NCI-H82 treated with DMSO at 0.1 percent for 48 hours (cell line): ENCODE measurements at regions not wholly inside any gene's neighbourhood (a gene's known extent, or its start where the extent isn't known, plus 50 kb on each side); places are given as distances from the start of the nearest gene placed in this dataset.
"Not testable (repeated sequence)": the region's sequence is repeated elsewhere in the genome, so short reads cannot be mapped to it uniquely, and the experiment has no call there.

Source experiments
- DNase-seq: peaks from one replicate; lab custom pipeline; 2025; ENCODE audit not compliant: unreplicated experiment; lab: John Stamatoyannopoulos, UW

GRCh38 chr3:89742546-89742945 is 635.1 kb downstream of the EPHA3 start:
- no peak for DNase-seq

GRCh38 chr3:89747541-89748278 is 640.3 kb downstream of the EPHA3 start:
- DNase-seq, result not testable (repeated sequence)

GRCh38 chr3:89762405-89762804 is 655.0 kb downstream of the EPHA3 start:
- no peak for DNase-seq

GRCh38 chr3:89783341-89783927 is 676.0 kb downstream of the EPHA3 start:
- peak; percentile 29 for DNase-seq

- DNase-seq, result no peak
Measured at GRCh38 chr3:89787485-89787884, 680.1 kb downstream of the EPHA3 start.

- DNase-seq, result no peak
Measured at GRCh38 chr3:89787979-89788378, 680.6 kb downstream of the EPHA3 start.

GRCh38 chr3:89795506-89795905 is 688.1 kb downstream of the EPHA3 start:
- no peak for DNase-seq

- DNase-seq, result no peak
Measured at GRCh38 chr3:89802881-89803280, 695.5 kb downstream of the EPHA3 start.

GRCh38 chr3:89803711-89804110 is 696.3 kb downstream of the EPHA3 start:
- no peak for DNase-seq

- DNase-seq, result no peak
Measured at GRCh38 chr3:89806166-89806565, 698.7 kb downstream of the EPHA3 start.

- no peak for DNase-seq
Measured at GRCh38 chr3:89808680-89809197, 701.3 kb downstream of the EPHA3 start.

GRCh38 chr3:89813500-89813899 is 706.1 kb downstream of the EPHA3 start:
- DNase-seq, result no peak

GRCh38 chr3:89841041-89841440 is 733.6 kb downstream of the EPHA3 start:
- no peak for DNase-seq

- DNase-seq, result no peak
Measured at GRCh38 chr3:89845053-89845452, 737.6 kb downstream of the EPHA3 start.

GRCh38 chr3:89847955-89848354 is 740.5 kb downstream of the EPHA3 start:
- no peak for DNase-seq

- DNase-seq, result peak; percentile 12
Measured at GRCh38 chr3:89851974-89852621, 744.7 kb downstream of the EPHA3 start.

- peak; percentile 44 for DNase-seq
Measured at GRCh38 chr3:89859757-89860156, 752.3 kb downstream of the EPHA3 start.

GRCh38 chr3:89867286-89867685 is 759.9 kb downstream of the EPHA3 start:
- DNase-seq, result no peak

- DNase-seq, result no peak
Measured at GRCh38 chr3:89876116-89876515, 768.7 kb downstream of the EPHA3 start.

- DNase-seq, result no peak
Measured at GRCh38 chr3:89877230-89877629, 769.8 kb downstream of the EPHA3 start.

GRCh38 chr3:89889386-89889785 is 782.0 kb downstream of the EPHA3 start:
- DNase-seq, result no peak

- no peak for DNase-seq
Measured at GRCh38 chr3:89908711-89909213, 801.3 kb downstream of the EPHA3 start.
